ENCODE measurements at regions not wholly inside any gene's neighbourhood (a gene's known extent, or its start where the extent isn't known, plus 50 kb on each side); places are given as distances from the start of the nearest gene placed in this dataset.

DNA sequence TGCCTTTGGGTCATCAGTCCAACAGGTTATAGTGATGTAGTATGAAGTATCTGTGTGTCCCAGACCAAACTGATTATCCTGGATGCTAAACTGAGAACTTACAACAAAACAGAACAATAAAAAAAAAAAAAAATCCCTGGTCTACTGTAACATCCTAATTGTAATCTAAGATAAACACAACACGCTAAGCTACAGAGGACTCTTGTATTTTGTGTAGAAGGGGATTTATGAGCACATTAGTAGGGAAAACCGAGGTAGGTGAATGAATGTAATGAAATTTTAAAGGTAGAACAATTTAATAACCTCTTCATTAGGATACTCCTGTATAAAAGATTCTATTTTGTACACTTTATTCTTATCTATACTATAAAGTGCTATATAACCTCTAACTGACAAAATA, 424.1 kb downstream of the NDFIP2 start:
- Mint-ChIP-seq H3K36me3 (no peaks in the 10 kb centered on the region), H3K4me1 (no peaks in the 10 kb centered on the region), H3K27ac (no peak overlapping the region), H3K4me3 (no peak overlapping the region), H3K9me3 (peaks cover 0 to 4% (median 0%) of the 10 kb centered on the region in 8 donors), H3K27me3 (no peaks in the 10 kb centered on the region)
- no peak for DNase-seq
- Histone ChIP-seq H3K36me3 (ENCODE audit: insufficient read depth, low read length) (no peaks in the 10 kb centered on the region), H3K27me3 (ENCODE audit: insufficient read depth, low read length) (no peaks in the 10 kb centered on the region), H3K27ac (ENCODE audit: low read depth, low read length) (no peak overlapping the region), H3K4me3 (ENCODE audit: low read length in 2 of 2) (no peak overlapping the region), H3K4me1 (ENCODE audit: insufficient read depth, low read length) (no peaks in the 10 kb centered on the region), H3K9me3 (ENCODE audit: control insufficient read depth in 1 of 2, low read length in 2 of 2) (no peaks in the 10 kb centered on the region)
- intact Hi-C loops (cut with micrococcal nuclease): no loop called here
- ChIA-PET POLR2A (ENCODE audit: partially characterized antibody) (no interaction called here), CTCF (ENCODE audit: partially characterized antibody) (no interaction called here)

DNA sequence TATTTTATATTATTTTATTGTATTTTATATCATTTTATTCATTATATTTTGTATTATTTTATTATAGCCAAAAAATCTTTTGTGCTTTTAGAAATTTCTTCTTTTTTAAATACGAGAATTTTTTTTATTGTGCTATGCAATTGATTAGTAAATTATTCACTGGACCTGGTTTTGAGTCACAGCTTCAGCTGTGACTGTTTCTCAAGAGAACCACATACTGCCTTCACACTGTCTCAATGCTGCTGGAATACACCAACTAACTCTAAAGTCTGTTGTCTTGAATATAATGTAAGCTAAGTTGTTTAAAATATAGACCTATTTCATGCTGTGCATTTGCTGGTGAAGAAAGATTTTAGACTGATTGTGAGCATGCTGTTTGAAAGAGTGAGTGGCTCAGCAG, 423.6 kb downstream of the NDFIP2 start:
- no peaks in the 10 kb centered on the region for H3K9me3 ChIP-seq (ENCODE audit: control insufficient read depth in 1 of 2, low read length in 2 of 2)
- ChIA-PET POLR2A (ENCODE audit: partially characterized antibody) (no interaction called here), CTCF (ENCODE audit: partially characterized antibody) (no interaction called here)
- H3K27me3 ChIP-seq (ENCODE audit: insufficient read depth, low read length): no peaks in the 10 kb centered on the region
- Mint-ChIP-seq H3K27ac (no peak overlapping the region), H3K4me1 (no peaks in the 10 kb centered on the region), H3K4me3 (no peak overlapping the region), H3K36me3 (no peaks in the 10 kb centered on the region), H3K27me3 (no peaks in the 10 kb centered on the region), H3K9me3 (peaks cover 0 to 4% (median 0%) of the 10 kb centered on the region in 8 donors)
- intact Hi-C loops (cut with micrococcal nuclease): no loop called here
- no peak overlapping the region for H3K4me3 ChIP-seq (ENCODE audit: low read length in 2 of 2)
- no peaks in the 10 kb centered on the region for H3K4me1 ChIP-seq (ENCODE audit: insufficient read depth, low read length)
- DNase-seq: no peak
- H3K36me3 ChIP-seq (ENCODE audit: insufficient read depth, low read length): no peaks in the 10 kb centered on the region
- H3K27ac ChIP-seq (ENCODE audit: low read depth, low read length): no peak overlapping the region

DNA sequence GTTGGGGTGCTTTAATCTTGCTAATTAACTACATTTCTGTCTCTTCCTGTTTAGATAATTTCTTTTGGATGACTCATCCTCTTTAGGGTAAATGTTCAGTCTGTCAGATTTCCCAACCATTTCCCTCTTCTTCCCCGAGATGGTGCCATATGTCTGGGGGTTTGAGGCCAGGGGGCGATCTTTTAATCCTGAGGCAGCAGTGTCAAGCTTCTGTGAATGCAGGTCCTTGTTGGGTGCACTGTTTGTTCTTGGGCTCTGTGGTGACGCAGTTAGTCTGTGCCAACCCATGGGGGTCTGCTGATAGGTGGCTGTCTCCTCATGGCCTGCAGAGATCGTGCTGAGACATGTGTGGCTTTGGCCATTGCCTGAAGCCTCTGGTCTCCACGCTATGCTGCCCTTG, 420.4 kb downstream of the NDFIP2 start:
- CTCF ChIA-PET (ENCODE audit: partially characterized antibody): no interaction called here
- intact Hi-C loops (cut with micrococcal nuclease): no loop called here
- POLR2A ChIA-PET (ENCODE audit: partially characterized antibody): no interaction called here

DNA sequence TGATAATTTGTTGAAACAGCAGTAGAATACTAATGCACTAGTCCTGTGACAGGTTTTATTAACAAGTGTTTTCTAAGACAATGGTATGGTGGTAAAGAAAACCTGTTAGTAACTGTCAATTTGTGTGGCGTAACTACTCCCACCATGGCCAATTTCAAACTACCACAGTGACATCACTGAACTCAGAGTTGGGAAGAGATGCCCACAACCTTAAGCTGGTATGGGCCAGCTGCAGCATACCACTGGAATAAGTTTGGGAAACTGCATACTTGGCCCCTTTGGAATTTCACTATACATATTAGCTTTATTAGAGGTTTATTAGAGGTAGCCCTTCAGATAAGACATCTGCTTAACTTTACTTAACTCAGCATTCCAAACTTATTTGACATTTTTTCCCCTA, 419.4 kb downstream of the NDFIP2 start:
- H3K9me3 ChIP-seq (ENCODE audit: control insufficient read depth in 1 of 2, low read length in 2 of 2): no peaks in the 10 kb centered on the region
- CTCF ChIA-PET (ENCODE audit: partially characterized antibody): no interaction called here
- intact Hi-C loops (cut with micrococcal nuclease): no loop called here

More for the DNA sequence above, 420.4 kb downstream of the NDFIP2 start:
- no peak for DNase-seq
- Histone ChIP-seq H3K27ac (ENCODE audit: low read depth, low read length) (no peak overlapping the region), H3K4me3 (ENCODE audit: low read length in 2 of 2) (no peak overlapping the region), H3K36me3 (ENCODE audit: insufficient read depth, low read length) (no peaks in the 10 kb centered on the region), H3K27me3 (ENCODE audit: insufficient read depth, low read length) (no peaks in the 10 kb centered on the region), H3K9me3 (ENCODE audit: control insufficient read depth in 1 of 2, low read length in 2 of 2) (no peaks in the 10 kb centered on the region), H3K4me1 (ENCODE audit: insufficient read depth, low read length) (no peaks in the 10 kb centered on the region)
- Mint-ChIP-seq H3K4me1 (no peaks in the 10 kb centered on the region), H3K9me3 (peaks cover 0 to 2% (median 0%) of the 10 kb centered on the region in 8 donors), H3K4me3 (no peak overlapping the region), H3K36me3 (no peaks in the 10 kb centered on the region), H3K27ac (no peak overlapping the region), H3K27me3 (no peaks in the 10 kb centered on the region)

DNA sequence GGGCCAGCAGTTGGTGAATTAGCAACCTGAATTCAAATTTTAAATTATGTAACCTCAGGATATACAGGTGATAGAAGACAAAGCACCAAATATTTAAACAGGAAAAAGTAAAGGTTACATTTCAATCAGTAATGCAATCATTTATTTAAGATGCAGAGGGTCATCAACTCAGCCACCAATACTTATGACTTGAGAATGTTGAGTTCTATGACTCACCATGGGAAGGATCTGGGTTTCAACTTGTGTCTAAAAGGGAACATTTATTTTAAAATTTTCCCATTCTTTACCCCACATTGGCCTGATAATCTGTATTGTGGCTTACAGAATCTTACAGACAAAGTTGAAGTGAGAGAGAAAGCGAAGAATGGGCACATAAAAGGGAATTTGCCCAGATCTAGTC, 418.0 kb downstream of the NDFIP2 start:
- H3K4me1 Mint-ChIP-seq: no peaks in the 10 kb centered on the region
- peaks cover 0 to 3% (median 0%) of the 10 kb centered on the region in 8 donors for H3K9me3 Mint-ChIP-seq
- H3K27me3 Mint-ChIP-seq: no peaks in the 10 kb centered on the region
- Histone ChIP-seq H3K4me3 (ENCODE audit: low read length in 2 of 2) (no peak overlapping the region), H3K9me3 (ENCODE audit: control insufficient read depth in 1 of 2, low read length in 2 of 2) (no peaks in the 10 kb centered on the region), H3K4me1 (ENCODE audit: insufficient read depth, low read length) (no peaks in the 10 kb centered on the region), H3K27ac (ENCODE audit: low read depth, low read length) (no peak overlapping the region), H3K27me3 (ENCODE audit: insufficient read depth, low read length) (no peaks in the 10 kb centered on the region), H3K36me3 (ENCODE audit: insufficient read depth, low read length) (no peaks in the 10 kb centered on the region)
- H3K36me3 Mint-ChIP-seq: no peaks in the 10 kb centered on the region
- ChIA-PET CTCF (ENCODE audit: partially characterized antibody) (no interaction called here), POLR2A (ENCODE audit: partially characterized antibody) (no interaction called here)
- no peak overlapping the region for H3K27ac Mint-ChIP-seq
- intact Hi-C loops (cut with micrococcal nuclease): no loop called here
- DNase-seq: no peak
- H3K4me3 Mint-ChIP-seq: no peak overlapping the region

More for the DNA sequence above, 419.4 kb downstream of the NDFIP2 start:
- peaks cover 0 to 4% (median 0%) of the 10 kb centered on the region in 8 donors for H3K9me3 Mint-ChIP-seq
- H3K27ac ChIP-seq (ENCODE audit: low read depth, low read length): no peak overlapping the region
- H3K4me1 Mint-ChIP-seq: no peaks in the 10 kb centered on the region
- H3K27me3 Mint-ChIP-seq: no peaks in the 10 kb centered on the region
- H3K27ac Mint-ChIP-seq: no peak overlapping the region
- no peaks in the 10 kb centered on the region for H3K36me3 ChIP-seq (ENCODE audit: insufficient read depth, low read length)
- DNase-seq: no peak
- POLR2A ChIA-PET (ENCODE audit: partially characterized antibody): no interaction called here
- H3K4me3 ChIP-seq (ENCODE audit: low read length in 2 of 2): no peak overlapping the region
- H3K36me3 Mint-ChIP-seq: no peaks in the 10 kb centered on the region
- H3K4me3 Mint-ChIP-seq: no peak overlapping the region
- H3K27me3 ChIP-seq (ENCODE audit: insufficient read depth, low read length): no peaks in the 10 kb centered on the region
- H3K4me1 ChIP-seq (ENCODE audit: insufficient read depth, low read length): no peaks in the 10 kb centered on the region

DNA sequence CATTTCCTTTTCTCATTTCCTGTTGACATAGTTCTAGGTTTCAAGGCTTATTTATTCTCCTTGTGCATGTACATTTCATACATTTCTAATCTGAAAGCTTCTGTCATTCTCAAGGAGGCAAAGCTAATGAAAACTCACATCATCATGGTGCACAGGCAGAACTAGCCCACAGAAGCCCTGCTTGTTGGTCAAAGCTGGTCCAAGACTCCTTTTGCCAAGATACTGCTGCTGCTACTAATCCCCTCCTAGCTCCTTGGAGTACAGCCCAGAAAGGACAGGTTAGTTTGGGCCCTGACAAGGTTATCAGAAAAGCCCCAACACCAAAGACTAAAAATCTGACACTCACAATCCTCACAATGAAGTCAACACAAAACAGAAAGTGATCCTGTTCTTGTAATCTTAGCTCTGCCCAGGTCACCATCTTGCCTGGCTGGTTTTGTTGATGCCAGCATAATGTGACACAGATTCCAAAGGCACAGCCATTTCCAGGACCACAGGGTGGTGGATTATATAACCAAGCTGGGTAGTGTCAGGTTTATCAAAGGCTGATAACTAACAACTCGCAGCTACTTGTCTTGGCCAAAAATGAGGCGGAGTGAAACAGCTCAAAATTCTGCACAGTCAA, 417.4 kb downstream of the NDFIP2 start:
- Mint-ChIP-seq H3K36me3 (no peaks in the 10 kb centered on the region), H3K4me1 (no peaks in the 10 kb centered on the region), H3K27me3 (no peaks in the 10 kb centered on the region), H3K27ac (no peak overlapping the region), H3K9me3 (peaks cover 0 to 3% (median 0%) of the 10 kb centered on the region in 8 donors), H3K4me3 (no peak overlapping the region)
- no peaks in the 10 kb centered on the region for H3K36me3 ChIP-seq (ENCODE audit: insufficient read depth, low read length)
- ChIA-PET POLR2A (ENCODE audit: partially characterized antibody) (no interaction called here), CTCF (ENCODE audit: partially characterized antibody) (no interaction called here)
- H3K27me3 ChIP-seq (ENCODE audit: insufficient read depth, low read length): no peaks in the 10 kb centered on the region
- no peak for DNase-seq
- H3K4me3 ChIP-seq (ENCODE audit: low read length in 2 of 2): no peak overlapping the region
- no peaks in the 10 kb centered on the region for H3K9me3 ChIP-seq (ENCODE audit: control insufficient read depth in 1 of 2, low read length in 2 of 2)
- intact Hi-C loops (cut with micrococcal nuclease): no loop called here
- H3K27ac ChIP-seq (ENCODE audit: low read depth, low read length): no peak overlapping the region
- H3K4me1 ChIP-seq (ENCODE audit: insufficient read depth, low read length): no peaks in the 10 kb centered on the region

DNA sequence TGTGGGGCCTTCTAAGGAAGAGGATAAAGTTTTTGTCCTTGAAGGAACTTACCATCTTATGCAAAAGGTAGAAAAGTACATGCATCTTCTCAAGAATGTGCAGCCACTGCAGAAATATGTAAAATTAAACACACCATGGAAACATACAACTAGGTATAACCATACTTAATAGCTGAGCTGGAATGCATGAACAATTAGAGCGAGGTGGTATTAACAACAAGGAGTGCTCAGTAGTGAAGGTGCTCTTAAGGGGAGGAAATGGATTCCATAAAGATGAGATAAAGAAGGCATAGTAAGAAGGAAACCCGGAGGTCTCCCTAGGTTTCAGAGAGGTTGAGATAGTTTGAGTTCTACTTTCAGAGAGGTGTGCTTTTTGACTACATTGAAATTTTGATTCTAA, 415.9 kb downstream of the NDFIP2 start:
- Histone ChIP-seq H3K4me3 (ENCODE audit: low read length in 2 of 2) (no peak overlapping the region), H3K27me3 (ENCODE audit: insufficient read depth, low read length) (no peaks in the 10 kb centered on the region), H3K36me3 (ENCODE audit: insufficient read depth, low read length) (no peaks in the 10 kb centered on the region), H3K9me3 (ENCODE audit: control insufficient read depth in 1 of 2, low read length in 2 of 2) (no peaks in the 10 kb centered on the region), H3K27ac (ENCODE audit: low read depth, low read length) (no peak overlapping the region), H3K4me1 (ENCODE audit: insufficient read depth, low read length) (no peaks in the 10 kb centered on the region)
- Mint-ChIP-seq H3K9me3 (peaks cover 0 to 3% (median 0%) of the 10 kb centered on the region in 8 donors), H3K27ac (no peak overlapping the region), H3K27me3 (no peaks in the 10 kb centered on the region), H3K36me3 (no peaks in the 10 kb centered on the region), H3K4me3 (no peak overlapping the region), H3K4me1 (no peaks in the 10 kb centered on the region)
- POLR2A ChIA-PET (ENCODE audit: partially characterized antibody): no interaction called here
- no peak for DNase-seq
- CTCF ChIA-PET (ENCODE audit: partially characterized antibody): no interaction called here
- intact Hi-C loops (cut with micrococcal nuclease): no loop called here

DNA sequence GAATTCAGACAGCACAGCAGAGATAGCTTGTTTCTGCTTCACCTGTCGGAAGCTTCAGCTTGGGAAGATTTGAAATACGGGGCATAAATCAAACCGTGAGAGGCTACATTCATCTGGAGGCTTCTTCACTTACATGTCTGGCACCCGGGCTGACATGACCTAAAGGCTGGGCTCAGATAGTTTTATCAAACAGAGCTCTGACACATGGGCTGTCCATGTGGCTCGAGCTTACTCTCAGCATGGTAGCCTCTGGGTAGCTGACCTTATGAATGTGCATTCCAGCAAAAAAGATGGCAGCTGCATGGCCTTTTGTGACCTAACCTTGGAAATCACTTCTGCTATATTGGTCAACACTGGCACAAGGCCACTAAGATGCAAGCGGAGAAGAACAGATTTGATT, 414.5 kb downstream of the NDFIP2 start:
- Histone ChIP-seq H3K4me1 (ENCODE audit: insufficient read depth, low read length) (no peaks in the 10 kb centered on the region), H3K4me3 (ENCODE audit: low read length in 2 of 2) (no peak overlapping the region), H3K27ac (ENCODE audit: low read depth, low read length) (no peak overlapping the region), H3K36me3 (ENCODE audit: insufficient read depth, low read length) (no peaks in the 10 kb centered on the region), H3K9me3 (ENCODE audit: control insufficient read depth in 1 of 2, low read length in 2 of 2) (no peaks in the 10 kb centered on the region), H3K27me3 (ENCODE audit: insufficient read depth, low read length) (no peaks in the 10 kb centered on the region)
- CTCF ChIA-PET (ENCODE audit: partially characterized antibody): no interaction called here
- no peak overlapping the region for H3K4me3 Mint-ChIP-seq
- no peaks in the 10 kb centered on the region for H3K27me3 Mint-ChIP-seq
- no peaks in the 10 kb centered on the region for H3K36me3 Mint-ChIP-seq
- intact Hi-C loops (cut with micrococcal nuclease): no loop called here
- POLR2A ChIA-PET (ENCODE audit: partially characterized antibody): no interaction called here
- peaks cover 0 to 3% (median 0%) of the 10 kb centered on the region in 8 donors for H3K9me3 Mint-ChIP-seq
- H3K4me1 Mint-ChIP-seq: no peaks in the 10 kb centered on the region
- DNase-seq: no peak
- H3K27ac Mint-ChIP-seq: no peak overlapping the region

Data from CD4-positive, alpha-beta memory T cell (primary cell).